ENCODE measurements at regions not wholly inside any gene's neighbourhood (a gene's known extent, or its start where the extent isn't known, plus 50 kb on each side); places are given as distances from the start of the nearest gene placed in this dataset.

DNA sequence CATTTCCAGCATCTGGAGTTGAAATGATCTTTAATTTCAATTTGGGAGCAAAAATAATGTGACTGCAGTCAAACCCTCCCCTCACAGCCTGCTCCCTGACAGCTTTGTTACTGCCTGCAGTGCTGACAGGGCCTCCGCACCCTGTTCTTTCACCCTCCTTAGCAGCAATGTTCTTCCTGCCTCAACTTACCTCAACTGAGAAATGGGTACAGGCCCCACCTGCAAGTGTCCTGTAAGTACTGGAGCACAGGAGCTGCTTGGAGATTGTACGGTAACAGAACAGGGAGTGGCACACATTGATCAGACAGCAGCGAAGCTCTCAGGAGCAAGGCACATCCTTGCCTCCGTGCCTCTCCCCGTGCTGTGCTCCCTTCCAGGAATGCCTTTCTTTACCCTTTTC lies 131.3 kb downstream of the CHST1 start:
- TF ChIP-seq, protein P1, sequence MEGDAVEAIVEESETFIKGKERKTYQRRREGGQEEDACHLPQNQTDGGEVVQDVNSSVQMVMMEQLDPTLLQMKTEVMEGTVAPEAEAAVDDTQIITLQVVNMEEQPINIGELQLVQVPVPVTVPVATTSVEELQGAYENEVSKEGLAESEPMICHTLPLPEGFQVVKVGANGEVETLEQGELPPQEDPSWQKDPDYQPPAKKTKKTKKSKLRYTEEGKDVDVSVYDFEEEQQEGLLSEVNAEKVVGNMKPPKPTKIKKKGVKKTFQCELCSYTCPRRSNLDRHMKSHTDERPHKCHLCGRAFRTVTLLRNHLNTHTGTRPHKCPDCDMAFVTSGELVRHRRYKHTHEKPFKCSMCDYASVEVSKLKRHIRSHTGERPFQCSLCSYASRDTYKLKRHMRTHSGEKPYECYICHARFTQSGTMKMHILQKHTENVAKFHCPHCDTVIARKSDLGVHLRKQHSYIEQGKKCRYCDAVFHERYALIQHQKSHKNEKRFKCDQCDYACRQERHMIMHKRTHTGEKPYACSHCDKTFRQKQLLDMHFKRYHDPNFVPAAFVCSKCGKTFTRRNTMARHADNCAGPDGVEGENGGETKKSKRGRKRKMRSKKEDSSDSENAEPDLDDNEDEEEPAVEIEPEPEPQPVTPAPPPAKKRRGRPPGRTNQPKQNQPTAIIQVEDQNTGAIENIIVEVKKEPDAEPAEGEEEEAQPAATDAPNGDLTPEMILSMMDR (IDR thresholded peaks at IDR 0.05; ENCODE audit: insufficient read depth, low read length) = no peak
- TF ChIP-seq SPI1 (IDR thresholded peaks at IDR 0.05; ENCODE audit: borderline replicate concordance, low read depth) = no peak
- TF ChIP-seq POLR2AphosphoS5 (IDR thresholded peaks at IDR 0.05; ENCODE audit: low read depth) = no peak

All from HL-60 (cell line).